ENCODE measurements at regions not wholly inside any gene's neighbourhood (a gene's known extent, or its start where the extent isn't known, plus 50 kb on each side); places are given as distances from the start of the nearest gene placed in this dataset.
"Not testable (repeated sequence)": the region's sequence is repeated elsewhere in the genome, so short reads cannot be mapped to it uniquely, and the experiment has no call there.

DNA sequence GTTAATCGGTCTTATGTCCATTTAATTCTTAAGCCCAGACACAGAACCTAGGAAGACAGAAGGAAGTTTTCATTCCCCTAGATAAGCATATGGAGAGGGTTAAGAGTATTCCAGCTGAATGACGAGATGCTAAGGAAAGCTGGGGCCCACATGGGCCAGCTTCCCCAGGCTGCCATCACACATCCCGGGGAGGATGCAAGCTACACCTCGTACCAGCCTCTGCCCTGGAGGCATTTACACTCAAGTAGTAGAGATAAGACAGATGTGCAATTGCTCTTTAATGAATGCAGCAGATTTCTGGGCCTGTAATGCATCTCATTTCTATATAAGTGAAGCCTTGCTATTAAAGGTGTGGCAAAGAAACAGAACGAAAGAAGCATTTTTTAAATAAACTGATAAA, 144.5 kb downstream of the MEX3B start:
- DNase-seq (ENCODE audit: insufficient read length, low spot score) (no peak), FAIRE-seq (no peak)
- no peak for TF ChIP-seq POLR2A (IDR thresholded peaks at IDR 0.05; ENCODE audit: low read depth, low read length)

DNA sequence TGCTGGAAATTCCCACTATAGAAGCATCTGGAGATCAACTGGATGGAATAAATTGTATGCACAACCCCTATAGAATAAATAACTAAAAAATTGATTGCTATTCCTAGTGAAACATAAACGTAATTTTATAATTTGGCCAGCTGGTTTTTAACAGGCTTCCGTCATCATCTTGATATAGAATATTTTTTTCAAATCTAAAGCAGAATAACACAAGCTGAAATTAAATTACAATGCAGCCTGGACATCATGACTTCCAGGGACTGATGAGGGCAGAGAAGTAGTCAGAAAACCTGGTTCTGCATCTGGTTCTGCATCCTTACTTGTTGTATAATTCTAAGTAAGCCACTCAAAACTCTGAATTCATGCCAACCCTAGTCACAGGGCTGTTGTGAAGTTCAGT, 146.1 kb downstream of the MEX3B start:
- no peak for DNase-seq (ENCODE audit: insufficient read length, low spot score)
- no peak for FAIRE-seq
- no peak for TF ChIP-seq POLR2A (IDR thresholded peaks at IDR 0.05; ENCODE audit: low read depth, low read length)

DNA sequence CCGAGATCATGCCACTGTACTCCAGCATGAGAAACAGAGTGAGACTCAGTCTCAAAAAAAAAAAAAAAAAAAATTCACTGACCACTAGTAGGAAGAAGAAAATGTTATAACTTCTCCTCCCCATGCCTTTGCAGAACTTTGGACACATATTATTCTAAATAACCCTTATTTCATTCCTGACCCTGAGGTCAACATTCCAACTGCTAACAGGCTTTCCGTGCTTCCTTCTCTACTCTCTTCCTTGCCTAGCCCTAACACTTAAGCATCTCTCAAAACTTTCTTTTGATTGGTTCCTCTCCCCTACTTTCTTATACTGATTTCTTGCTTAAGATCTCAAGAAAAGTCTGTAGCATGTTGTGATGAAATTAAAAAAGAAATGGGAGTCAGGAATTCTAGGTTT, 146.8 kb downstream of the MEX3B start:
- FAIRE-seq (no peak), DNase-seq (ENCODE audit: insufficient read length, low spot score) (no peak)
- no peak for TF ChIP-seq POLR2A (IDR thresholded peaks at IDR 0.05; ENCODE audit: low read depth, low read length)

DNA sequence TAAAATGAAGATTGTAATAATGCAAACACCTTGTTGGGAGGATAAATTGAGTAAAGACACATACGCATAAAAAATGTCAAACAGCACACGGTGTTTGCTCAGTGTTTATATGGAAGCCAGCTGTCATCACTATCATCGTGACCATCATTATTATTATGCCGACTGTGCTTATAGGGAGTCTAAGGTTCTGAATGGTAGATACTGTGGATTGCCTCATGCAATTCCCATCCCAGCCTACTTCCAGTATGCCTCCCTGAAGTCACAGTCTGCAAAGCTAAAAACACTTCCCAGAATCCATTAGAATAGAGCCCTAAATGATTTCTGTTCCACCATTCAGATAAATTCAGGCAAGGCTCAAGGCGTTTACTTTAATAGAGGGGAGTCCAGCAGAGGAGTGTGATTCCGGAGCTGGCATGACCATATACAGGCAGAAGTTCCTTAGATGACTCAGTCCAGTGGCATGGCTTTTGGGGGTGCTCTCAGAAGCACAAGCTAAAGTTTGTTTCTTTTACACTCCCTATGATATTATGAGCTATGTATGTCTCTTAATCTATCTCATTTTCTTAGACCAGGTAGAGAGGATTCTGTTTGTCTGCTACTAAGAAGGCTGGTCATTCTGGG, 148.7 kb downstream of the MEX3B start:
- no peak for TF ChIP-seq POLR2A (IDR thresholded peaks at IDR 0.05; ENCODE audit: low read depth, low read length)
- FAIRE-seq (no peak), DNase-seq (ENCODE audit: insufficient read length, low spot score) (peak; percentile 25)

DNA sequence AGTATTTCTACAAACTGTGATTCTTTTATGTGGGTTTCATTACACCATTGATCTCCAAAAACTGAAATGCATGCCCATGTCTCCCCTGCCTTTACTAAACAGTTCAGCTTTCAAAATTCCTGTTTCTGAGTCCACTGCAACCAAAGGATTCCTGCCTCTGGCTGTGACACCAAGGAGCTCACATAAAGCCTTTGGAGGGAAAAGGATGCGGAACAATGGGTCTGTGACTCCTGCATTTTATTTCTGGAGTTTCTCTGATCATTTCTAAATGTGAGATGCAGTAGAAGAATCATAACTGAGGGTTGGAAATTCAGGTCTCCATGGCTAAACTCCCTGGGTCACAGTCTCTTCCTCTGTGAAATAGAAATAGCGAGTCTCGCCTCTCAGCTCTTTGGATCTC, 149.5 kb downstream of the MEX3B start:
- DNase-seq (ENCODE audit: insufficient read length, low spot score) = no peak
- no peak for FAIRE-seq
- no peak for TF ChIP-seq POLR2A (IDR thresholded peaks at IDR 0.05; ENCODE audit: low read depth, low read length)

DNA sequence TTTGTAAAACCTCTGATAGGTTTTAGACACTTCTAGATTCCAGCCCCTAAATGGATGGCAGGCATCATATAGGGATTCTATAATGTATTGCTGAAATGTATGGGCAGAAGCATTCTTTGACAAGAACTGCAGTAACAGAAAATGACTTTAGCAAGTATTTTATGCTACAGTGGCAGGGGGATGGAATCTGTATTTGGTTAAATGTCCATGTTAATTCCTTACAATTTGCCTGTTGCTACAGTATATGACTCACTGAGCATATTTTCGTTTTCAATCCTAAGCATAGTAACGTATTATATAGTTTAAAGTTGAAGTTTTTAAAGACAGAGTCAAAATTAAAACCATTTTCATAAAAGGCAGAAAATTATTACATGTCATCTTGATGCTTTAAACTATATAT, 150.1 kb downstream of the MEX3B start:
- DNase-seq (ENCODE audit: insufficient read length, low spot score) (no peak), FAIRE-seq (no peak)
- TF ChIP-seq POLR2A (IDR thresholded peaks at IDR 0.05; ENCODE audit: low read depth, low read length) = no peak

DNA sequence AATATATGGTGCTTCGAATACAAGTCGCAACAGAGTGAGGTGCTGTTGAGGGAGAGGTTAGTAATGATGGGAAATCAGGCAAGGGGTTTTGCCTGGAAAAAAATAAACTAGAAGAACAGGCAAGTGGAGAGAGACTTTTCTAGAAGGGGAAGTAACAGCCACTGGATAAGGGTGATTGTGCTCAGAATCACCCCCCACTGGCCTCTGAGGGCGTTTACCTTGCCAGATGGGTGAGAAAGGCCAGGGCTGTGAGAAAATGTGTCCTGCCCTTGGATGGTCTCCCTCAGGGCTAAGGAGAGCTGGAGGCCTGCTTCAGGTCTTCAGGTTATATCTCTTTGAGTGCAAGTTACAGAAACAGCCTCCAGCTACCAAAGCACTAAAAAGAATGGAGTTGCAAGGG, 151.8 kb downstream of the MEX3B start:
- DNase-seq (ENCODE audit: insufficient read length, low spot score) (no peak), FAIRE-seq (no peak)
- no peak for TF ChIP-seq POLR2A (IDR thresholded peaks at IDR 0.05; ENCODE audit: low read depth, low read length)

DNA sequence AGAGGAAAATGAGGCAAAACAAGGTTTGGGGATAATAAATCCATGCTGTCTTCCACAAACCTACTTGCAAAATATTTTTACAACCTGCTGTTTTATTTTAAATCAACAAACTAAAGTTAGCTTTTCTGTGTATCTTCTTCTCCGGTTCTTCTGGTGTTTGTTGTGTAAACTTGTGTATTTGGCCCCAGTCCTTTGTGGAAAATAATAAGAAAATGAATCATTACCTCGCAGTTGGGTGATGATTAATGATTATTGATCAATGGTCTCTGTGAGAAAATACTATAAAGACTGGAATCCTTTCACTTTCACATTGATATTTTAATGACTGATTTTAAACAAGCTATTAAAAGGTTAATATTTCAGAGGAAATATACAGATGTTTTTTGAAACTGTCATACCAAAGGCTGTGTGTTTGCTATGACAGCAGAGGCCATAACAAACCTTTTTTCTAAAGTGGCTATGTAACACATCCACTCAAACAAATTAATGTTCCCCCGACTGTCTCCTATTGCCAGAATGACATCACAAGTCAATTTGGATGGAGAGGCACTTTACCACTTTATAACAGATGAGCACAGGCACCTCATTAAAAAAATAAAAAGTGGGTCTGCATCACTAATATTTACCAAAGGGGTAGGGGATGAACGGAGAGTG, 152.5 kb downstream of the MEX3B start:
- FAIRE-seq = no peak
- DNase-seq (ENCODE audit: insufficient read length, low spot score) = no peak
- TF ChIP-seq POLR2A (IDR thresholded peaks at IDR 0.05; ENCODE audit: low read depth, low read length) = no peak

DNA sequence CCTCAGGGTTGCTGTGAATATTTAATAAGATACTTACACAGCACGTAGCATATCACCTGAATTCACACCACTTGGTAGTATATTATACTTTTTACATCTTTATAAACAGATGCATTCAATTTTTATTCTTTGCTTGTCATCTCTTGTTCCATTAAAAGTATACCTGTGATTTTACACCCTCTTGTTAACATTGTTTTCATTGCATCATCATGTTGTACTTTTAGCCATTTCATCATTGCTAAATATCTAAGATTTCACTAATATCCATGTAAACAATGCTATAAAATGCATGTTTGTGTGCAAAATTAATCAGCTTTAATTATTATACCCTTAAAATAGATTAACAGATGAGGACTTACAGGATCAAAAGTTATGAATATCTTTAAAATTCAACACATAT, 155.3 kb downstream of the MEX3B start:
- FAIRE-seq (no peak), DNase-seq (ENCODE audit: insufficient read length, low spot score) (no peak)
- no peak for TF ChIP-seq POLR2A (IDR thresholded peaks at IDR 0.05; ENCODE audit: low read depth, low read length)

DNA sequence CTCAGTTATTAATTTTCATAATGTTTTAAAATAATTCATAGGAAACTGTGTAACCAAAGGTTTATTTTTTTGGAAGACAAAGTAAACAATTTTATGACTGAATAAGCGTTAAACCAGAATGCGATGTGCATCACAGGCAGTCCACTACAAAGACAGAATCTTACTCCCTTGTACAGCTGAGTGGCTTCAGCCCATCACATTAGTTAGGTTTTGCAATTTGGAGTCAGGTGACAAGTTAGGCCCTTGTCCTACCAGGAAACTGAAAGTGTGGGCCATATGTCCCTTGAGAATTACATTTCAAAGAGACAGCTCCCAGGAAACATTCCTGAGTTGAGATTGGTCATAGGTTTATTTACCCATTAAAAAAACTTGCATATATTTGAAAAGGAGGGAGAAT, 156.3 kb downstream of the MEX3B start:
- no peak for FAIRE-seq
- TF ChIP-seq POLR2A (IDR thresholded peaks at IDR 0.05; ENCODE audit: low read depth, low read length) = no peak
- DNase-seq (ENCODE audit: insufficient read length, low spot score) = no peak

DNA sequence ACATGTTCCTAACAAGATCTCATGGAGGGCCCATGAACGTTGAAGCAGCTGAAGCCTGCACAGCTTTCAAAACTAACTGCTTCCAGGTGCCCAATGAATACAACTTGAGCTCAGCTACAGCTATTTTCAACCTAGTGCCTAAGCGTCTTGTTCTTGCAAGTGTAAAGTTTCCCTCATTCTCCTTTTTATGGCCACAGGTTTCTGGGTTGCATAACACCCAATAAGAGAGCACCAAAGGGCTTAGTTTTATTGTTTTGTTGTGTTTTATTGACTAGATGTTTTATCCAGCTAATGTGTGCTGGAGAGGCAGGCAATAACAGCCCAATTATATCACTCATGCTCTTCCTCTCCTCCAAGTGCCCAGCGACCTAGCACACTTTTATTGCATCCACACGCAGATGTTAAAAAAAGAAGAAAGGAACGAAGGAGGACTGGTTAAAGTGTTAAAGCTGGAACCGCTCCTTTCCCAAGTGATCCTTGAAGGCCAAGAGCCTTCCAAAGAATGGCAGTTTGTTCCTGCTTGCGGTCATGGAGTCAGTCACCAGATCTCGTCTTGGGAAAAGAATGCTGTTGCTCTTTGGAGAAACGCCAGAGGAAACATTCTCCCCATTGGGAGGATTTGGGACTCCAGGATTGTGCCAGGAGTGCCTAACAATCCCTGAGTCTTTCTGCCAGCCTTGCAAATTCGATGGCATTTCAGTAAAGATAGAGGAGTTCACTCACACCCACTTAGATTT, 156.9 kb downstream of the MEX3B start:
- no peak for TF ChIP-seq POLR2A (IDR thresholded peaks at IDR 0.05; ENCODE audit: low read depth, low read length)
- FAIRE-seq = no peak
- no peak for DNase-seq (ENCODE audit: insufficient read length, low spot score)

DNA sequence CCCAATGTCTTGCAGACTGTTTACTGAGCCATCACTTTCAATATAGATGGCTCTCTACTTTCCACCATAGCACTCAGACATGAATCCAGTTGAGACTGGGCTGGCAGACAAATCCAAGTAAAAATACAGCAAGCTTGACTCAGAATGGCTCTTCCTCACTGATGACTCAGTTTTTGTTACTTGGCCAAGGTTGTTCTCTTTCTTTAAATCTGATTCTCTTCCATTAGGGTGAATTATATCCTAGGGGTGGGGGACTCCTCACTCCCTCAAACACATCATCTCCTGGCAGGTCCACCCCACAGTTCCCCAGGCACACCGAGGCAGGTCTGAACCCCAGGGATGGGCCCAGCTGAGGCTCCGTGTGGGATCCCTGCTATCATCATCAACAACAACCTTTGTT, 157.9 kb downstream of the MEX3B start:
- FAIRE-seq (no peak), DNase-seq (ENCODE audit: insufficient read length, low spot score) (no peak)
- no peak for TF ChIP-seq POLR2A (IDR thresholded peaks at IDR 0.05; ENCODE audit: low read depth, low read length)

DNA sequence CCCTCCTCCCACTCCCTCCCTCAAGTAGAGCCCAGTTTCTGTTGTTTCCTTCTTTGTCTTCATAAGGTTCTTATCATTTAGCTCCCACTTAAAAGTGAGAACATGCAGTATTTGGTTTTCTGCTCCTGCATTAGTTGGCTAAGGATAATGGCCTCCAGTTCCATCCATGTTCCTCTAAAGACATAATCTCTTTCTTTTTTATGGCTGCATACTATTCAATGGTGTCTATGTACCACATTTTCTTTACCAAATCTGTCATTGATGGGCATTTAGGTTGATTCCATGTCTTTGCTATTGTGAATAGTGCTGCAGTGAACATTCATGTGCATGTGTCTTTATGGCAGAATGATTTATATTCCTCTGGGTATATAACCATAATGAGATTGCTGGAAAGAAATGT, 158.6 kb downstream of the MEX3B start:
- DNase-seq (ENCODE audit: insufficient read length, low spot score); FAIRE-seq: not testable (repeated sequence)

DNA sequence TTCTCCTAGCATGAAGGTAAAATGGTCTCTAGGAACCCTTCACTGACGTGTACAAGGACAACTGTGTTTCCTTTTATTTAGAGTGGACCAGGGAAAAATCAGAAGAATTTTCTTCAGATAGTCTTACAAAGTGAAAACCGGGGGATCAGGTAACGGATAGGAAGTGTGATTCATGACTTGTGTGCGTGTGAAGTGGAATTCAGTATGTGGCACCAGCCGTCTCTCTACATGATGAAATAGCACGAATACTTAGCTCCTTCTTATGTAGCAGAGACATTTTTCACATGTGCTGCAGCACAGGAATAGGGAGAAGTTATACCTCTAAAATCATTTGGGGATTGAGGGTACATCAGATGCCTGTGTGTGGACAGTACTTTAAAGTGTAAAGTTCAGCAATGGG, 159.2 kb downstream of the MEX3B start:
- no peak for TF ChIP-seq POLR2A (IDR thresholded peaks at IDR 0.05; ENCODE audit: low read depth, low read length)
- FAIRE-seq = no peak
- no peak for DNase-seq (ENCODE audit: insufficient read length, low spot score)

DNA sequence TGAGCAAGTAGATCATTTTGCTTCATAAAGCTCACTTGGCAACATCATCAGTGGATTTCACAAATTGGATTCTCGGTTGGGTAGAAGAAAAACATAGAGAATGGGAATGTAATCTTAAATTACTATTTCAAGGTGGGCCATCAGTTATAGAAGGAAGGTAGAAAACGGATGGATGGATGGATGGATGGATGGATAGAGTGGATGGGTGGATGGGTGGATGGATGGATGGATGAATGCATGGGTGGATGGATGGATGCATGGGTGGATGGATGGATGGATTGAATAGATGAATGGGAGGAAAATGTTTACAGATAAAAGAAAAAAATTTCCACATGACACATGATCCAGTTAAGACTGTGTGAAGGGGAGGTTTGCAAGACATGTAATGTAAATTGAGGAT, 159.7 kb downstream of the MEX3B start:
- FAIRE-seq (no peak), DNase-seq (ENCODE audit: insufficient read length, low spot score) (no peak)
- TF ChIP-seq POLR2A (IDR thresholded peaks at IDR 0.05; ENCODE audit: low read depth, low read length) = no peak
